H9 (cell line): ENCODE measurements at regions not wholly inside any gene's neighbourhood (a gene's known extent, or its start where the extent isn't known, plus 50 kb on each side); places are given as distances from the start of the nearest gene placed in this dataset.

Experiments
- DNase-seq: peaks from one replicate; pipeline ENCODE4 v3.0.0-alpha.2; 2017
- H2AFZ ChIP-seq: one replicate; pipeline ENCODE4 v1.6.1; 2013; ENCODE audit warnings: mild to moderate bottlenecking, low read length, control low read depth, moderate library complexity
- H2AK5ac ChIP-seq: 2 replicates; pipeline ENCODE4 v1.6.1; 2013; ENCODE audit warnings: low read length, control low read depth, mixed read lengths; ENCODE audit not compliant: insufficient read length
- H2BK120ac ChIP-seq: one replicate; pipeline ENCODE4 v1.6.1; 2013; ENCODE audit warnings: low read depth, mild to moderate bottlenecking, low read length, control low read depth, inconsistent platforms; ENCODE audit not compliant: poor library complexity, severe bottlenecking
- H2BK12ac ChIP-seq: 2 replicates; pipeline ENCODE4 v1.6.1; 2013; ENCODE audit warnings: low read length, control low read depth, mixed read lengths, low read depth; ENCODE audit not compliant: insufficient read length
- H2BK15ac ChIP-seq: 2 replicates; pipeline ENCODE4 v1.6.1; 2013; ENCODE audit warnings: low read depth, low read length, control low read depth
- H2BK20ac ChIP-seq: one replicate; pipeline ENCODE4 v1.6.1; 2013; ENCODE audit warnings: low read depth, mild to moderate bottlenecking, low read length, control low read depth, inconsistent platforms; ENCODE audit not compliant: poor library complexity, severe bottlenecking
- H2BK5ac ChIP-seq: 2 replicates; pipeline ENCODE4 v1.6.1; 2013; ENCODE audit warnings: low read length, control low read depth, mixed read lengths; ENCODE audit not compliant: insufficient read length
- H3K14ac ChIP-seq: 2 replicates; pipeline ENCODE4 v1.6.1; 2013; ENCODE audit warnings: low read length, control low read depth; ENCODE audit not compliant: insufficient read depth
- H3K18ac ChIP-seq: 2 replicates; pipeline ENCODE4 v1.6.1; 2013; ENCODE audit warnings: low read depth, mild to moderate bottlenecking, mixed read lengths, low read length, control low read depth; ENCODE audit not compliant: insufficient read length
- H3K23ac ChIP-seq: 2 replicates; pipeline ENCODE4 v1.6.1; 2013; ENCODE audit warnings: low read length, control low read depth, mixed read lengths, low read depth; ENCODE audit not compliant: insufficient read length
- H3K23me2 ChIP-seq: 2 replicates; pipeline ENCODE4 v1.6.1; 2013; ENCODE audit warnings: low read depth, mild to moderate bottlenecking, mixed read lengths, low read length, control low read depth; ENCODE audit not compliant: insufficient read length, poor library complexity, severe bottlenecking
- H3K27ac ChIP-seq: 2 replicates; pipeline ENCODE4 v1.5.1; 2013; ENCODE audit warnings: low read length, control low read depth, mixed read lengths, low read depth; ENCODE audit not compliant: insufficient read length
- H3K27me3 ChIP-seq: 2 replicates; pipeline ENCODE4 v1.6.1; 2013; ENCODE audit warnings: low read length, control low read depth, inconsistent platforms; ENCODE audit not compliant: insufficient read depth
- H3K4ac ChIP-seq: 2 replicates; pipeline ENCODE4 v1.6.1; 2013; ENCODE audit warnings: low read depth, mild to moderate bottlenecking, control low read depth, inconsistent platforms, low read length, moderate library complexity
- H3K4me1 ChIP-seq: 2 replicates; pipeline ENCODE4 v1.6.1; 2013; ENCODE audit warnings: low read length, control low read depth, inconsistent platforms; ENCODE audit not compliant: insufficient read depth
- H3K4me2 ChIP-seq: 2 replicates; pipeline ENCODE4 v1.6.1; 2013; ENCODE audit warnings: low read length, control low read depth, mixed read lengths; ENCODE audit not compliant: insufficient read length, insufficient read depth
- H3K56ac ChIP-seq: 2 replicates; pipeline ENCODE4 v1.6.1; 2013; ENCODE audit warnings: low read depth, mild to moderate bottlenecking, mixed read lengths, low read length, control low read depth; ENCODE audit not compliant: insufficient read length
- H3K79me1 ChIP-seq: 2 replicates; pipeline ENCODE4 v1.6.1; 2013; ENCODE audit warnings: low read depth, mild to moderate bottlenecking, moderate library complexity, low read length, control low read depth, inconsistent platforms; ENCODE audit not compliant: insufficient read depth, poor library complexity, severe bottlenecking
- H3K79me2 ChIP-seq: 2 replicates; pipeline ENCODE4 v1.6.1; 2013; ENCODE audit warnings: low read length, control low read depth, inconsistent platforms; ENCODE audit not compliant: insufficient read depth
- H3K9ac ChIP-seq: 2 replicates; pipeline ENCODE4 v1.6.1; 2013; ENCODE audit warnings: low read length, control low read depth, mixed read lengths; ENCODE audit not compliant: insufficient read length; ENCODE audit errors: extremely low read depth
- H3K9me3 ChIP-seq: one replicate; pipeline ENCODE4 v1.6.1; 2013; ENCODE audit warnings: low read depth, low read length, inconsistent platforms; ENCODE audit not compliant: control insufficient read depth
- H3T11ph ChIP-seq: one replicate; pipeline ENCODE4 v1.6.1; 2013; ENCODE audit warnings: mild to moderate bottlenecking, low read length, control low read depth, inconsistent platforms
- H4K20me1 ChIP-seq: one replicate; pipeline ENCODE4 v1.6.1; 2013; ENCODE audit not compliant: control insufficient read depth, insufficient read length, insufficient read depth
- H4K5ac ChIP-seq: 2 replicates; pipeline ENCODE4 v1.6.1; 2013; ENCODE audit warnings: low read depth, mild to moderate bottlenecking, mixed read lengths, low read length, control low read depth; ENCODE audit not compliant: insufficient read length
- H4K8ac ChIP-seq: replicated peaks from 2 replicates; pipeline ENCODE4 v1.6.1; 2013; ENCODE audit warnings: low read length, control low read depth, mixed read lengths, low read depth; ENCODE audit not compliant: insufficient read length
- H4K91ac ChIP-seq: 2 replicates; pipeline ENCODE4 v1.6.1; 2013; ENCODE audit warnings: low read depth, mild to moderate bottlenecking, moderate library complexity, mixed read lengths, low read length, control low read depth; ENCODE audit not compliant: insufficient read length
- H3K27ac Mint-ChIP-seq, 3 experiments: 2 replicates in 2 of 3; 3 replicates in 1 of 3; pipeline ENCODE4 v1.8.0; 2020 to 2021; ENCODE audit warnings: mixed read lengths in 3 of 3, mild to moderate bottlenecking in 1 of 3, moderate library complexity in 1 of 3
- H3K27me3 Mint-ChIP-seq: 2 replicates; pipeline ENCODE4 v1.8.0; 2021; ENCODE audit warnings: low read depth, mild to moderate bottlenecking, moderate library complexity, mixed read lengths
- H3K36me3 Mint-ChIP-seq, 3 experiments: 2 replicates in 2 of 3; 3 replicates in 1 of 3; pipeline ENCODE4 v1.8.0; 2020 to 2021; ENCODE audit warnings: low read depth in 3 of 3, mixed read lengths in 3 of 3; ENCODE audit not compliant: insufficient read depth in 1 of 3
- H3K4me1 Mint-ChIP-seq, 2 experiments: 2 replicates each; pipeline ENCODE4 v1.8.0; 2020; ENCODE audit warnings: mixed read lengths in 2 of 2
- H3K4me3 Mint-ChIP-seq, 2 experiments: 2 replicates in 1 of 2; 3 replicates in 1 of 2; pipeline ENCODE4 v1.8.0; 2020 to 2021; ENCODE audit warnings: mild to moderate bottlenecking in 2 of 2, mixed read lengths in 2 of 2, moderate library complexity in 1 of 2
- H3K9me3 Mint-ChIP-seq, 2 experiments: 2 replicates in 1 of 2; 3 replicates in 1 of 2; pipeline ENCODE4 v1.8.0; 2020; ENCODE audit warnings: mild to moderate bottlenecking in 2 of 2, mixed read lengths in 2 of 2, moderate library complexity in 1 of 2
- WGBS: extraction: QIAGEN DNeasy Blood & Tissue Kit; methylation state at CpG from one replicate; pipeline ENCODE4 v1.1.7; 2013; ENCODE audit warnings: missing lambda C conversion rate, low lambda C conversion rate, mixed read lengths; ENCODE audit not compliant: insufficient read length; ENCODE audit errors: extremely low coverage; 5-methylcytosine and 5-hydroxymethylcytosine counted together
- TF ChIP-seq, protein P1 (sequence below): fragments of 200-600 bp; sonication (generic); conservative IDR thresholded peaks from 3 replicates; pipeline ENCODE4 v1.8.0; 2021; ENCODE audit warnings: antibody characterized with exemption, mild to moderate bottlenecking

DNA sequence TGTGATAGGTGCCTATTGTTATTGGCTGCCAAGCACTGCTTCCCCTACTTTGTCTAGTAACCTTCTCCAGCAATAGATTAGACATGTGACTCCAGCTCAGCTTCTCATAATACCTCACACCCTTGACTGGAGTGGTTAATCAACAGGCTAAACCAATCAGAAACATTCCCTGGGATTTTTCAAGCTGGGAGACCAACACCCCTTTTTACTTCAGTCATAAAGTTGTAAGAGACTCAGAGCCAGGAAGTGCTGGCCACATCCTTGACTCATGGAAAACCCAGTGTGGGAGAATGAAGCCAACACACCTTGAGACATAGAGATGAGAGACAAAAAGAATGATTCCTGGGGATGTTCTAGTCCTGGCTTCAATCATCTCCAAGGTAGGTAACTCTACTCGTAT lies 62.6 kb upstream of the HECTD2 start:
- Histone ChIP-seq H2AK5ac (no peak overlapping the region), H2BK5ac (no peak overlapping the region), H4K91ac (no peak overlapping the region), H2BK20ac (no peak overlapping the region), H3K18ac (no peak overlapping the region), H2AFZ (no peak overlapping the region), H3K4me1 (no peaks in the 10 kb centered on the region), H3K23me2 (no peaks in the 10 kb centered on the region), H3K9ac (no peak overlapping the region), H4K20me1 (no peaks in the 10 kb centered on the region), H3K27ac (no peak overlapping the region), H4K5ac (no peak overlapping the region), H3K56ac (no peak overlapping the region), H4K8ac (no peak overlapping the region), H2BK120ac (no peak overlapping the region), H2BK15ac (no peak overlapping the region), H3K9me3 (no peaks in the 10 kb centered on the region), H3T11ph (no peak overlapping the region), H3K14ac (no peak overlapping the region), H3K23ac (no peak overlapping the region), H2BK12ac (no peak overlapping the region), H3K79me1 (no peaks in the 10 kb centered on the region), H3K27me3 (no peaks in the 10 kb centered on the region), H3K4me2 (no peak overlapping the region), H3K79me2 (no peaks in the 10 kb centered on the region), H3K4ac (no peak overlapping the region)
- no CpG with 5 or more reads among the region's 1 CpG for WGBS
- TF ChIP-seq, protein P1, sequence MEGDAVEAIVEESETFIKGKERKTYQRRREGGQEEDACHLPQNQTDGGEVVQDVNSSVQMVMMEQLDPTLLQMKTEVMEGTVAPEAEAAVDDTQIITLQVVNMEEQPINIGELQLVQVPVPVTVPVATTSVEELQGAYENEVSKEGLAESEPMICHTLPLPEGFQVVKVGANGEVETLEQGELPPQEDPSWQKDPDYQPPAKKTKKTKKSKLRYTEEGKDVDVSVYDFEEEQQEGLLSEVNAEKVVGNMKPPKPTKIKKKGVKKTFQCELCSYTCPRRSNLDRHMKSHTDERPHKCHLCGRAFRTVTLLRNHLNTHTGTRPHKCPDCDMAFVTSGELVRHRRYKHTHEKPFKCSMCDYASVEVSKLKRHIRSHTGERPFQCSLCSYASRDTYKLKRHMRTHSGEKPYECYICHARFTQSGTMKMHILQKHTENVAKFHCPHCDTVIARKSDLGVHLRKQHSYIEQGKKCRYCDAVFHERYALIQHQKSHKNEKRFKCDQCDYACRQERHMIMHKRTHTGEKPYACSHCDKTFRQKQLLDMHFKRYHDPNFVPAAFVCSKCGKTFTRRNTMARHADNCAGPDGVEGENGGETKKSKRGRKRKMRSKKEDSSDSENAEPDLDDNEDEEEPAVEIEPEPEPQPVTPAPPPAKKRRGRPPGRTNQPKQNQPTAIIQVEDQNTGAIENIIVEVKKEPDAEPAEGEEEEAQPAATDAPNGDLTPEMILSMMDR = no peak
- no peak overlapping the region for H3K4me3 Mint-ChIP-seq
- no peaks in the 10 kb centered on the region for H3K4me1 Mint-ChIP-seq
- H3K9me3 Mint-ChIP-seq = peaks cover 0 to 4% of the 10 kb centered on the region in 2 experiments; a peak in 2 of 5 replicates
- H3K27ac Mint-ChIP-seq = no peak overlapping the region
- H3K27me3 Mint-ChIP-seq = peaks cover 2% of the 10 kb centered on the region
- 0 out of 7 replicates have a peak, but pooled peaks cover 0 to 4% (median 0%) of the 10 kb centered on the region in 3 experiments for H3K36me3 Mint-ChIP-seq
- no peak for DNase-seq
